MG63 (cell line): ENCODE measurements at regions not wholly inside any gene's neighbourhood (a gene's known extent, or its start where the extent isn't known, plus 50 kb on each side); places are given as distances from the start of the nearest gene placed in this dataset.

Source experiments
- DNase-seq: peaks from one replicate; pipeline ENCODE4 v3.0.0-alpha.2; 2020
- H3K27me3 ChIP-seq: fragments of 250-450 bp; sonication (Bioruptor Pico); 2 replicates; pipeline ENCODE4 v1.5.1; 2020; ENCODE audit warnings: mild to moderate bottlenecking, moderate library complexity
- H3K36me3 ChIP-seq: fragments of 250-450 bp; sonication (Bioruptor Pico); 2 replicates; pipeline ENCODE4 v1.5.1; 2020; ENCODE audit warnings: mild to moderate bottlenecking, moderate library complexity
- H3K4me3 ChIP-seq: fragments of 250-450 bp; sonication (Bioruptor Pico); 2 replicates; pipeline ENCODE4 v1.5.1; 2020; ENCODE audit warnings: mild to moderate bottlenecking, moderate library complexity
- H3K9me3 ChIP-seq: fragments of 250-450 bp; sonication (Bioruptor Pico); 2 replicates; pipeline ENCODE4 v1.5.1; 2020; ENCODE audit warnings: mild to moderate bottlenecking, moderate library complexity

GRCh38 chr12:111085096-111085495, 164.7 kb upstream of the MYL2 start:
- H3K27me3 ChIP-seq: peaks cover 17% of the 10 kb centered on the region
- no peaks in the 10 kb centered on the region for H3K36me3 ChIP-seq
- no peak overlapping the region for H3K4me3 ChIP-seq
- no peaks in the 10 kb centered on the region for H3K9me3 ChIP-seq
- DNase-seq: no peak

DNA sequence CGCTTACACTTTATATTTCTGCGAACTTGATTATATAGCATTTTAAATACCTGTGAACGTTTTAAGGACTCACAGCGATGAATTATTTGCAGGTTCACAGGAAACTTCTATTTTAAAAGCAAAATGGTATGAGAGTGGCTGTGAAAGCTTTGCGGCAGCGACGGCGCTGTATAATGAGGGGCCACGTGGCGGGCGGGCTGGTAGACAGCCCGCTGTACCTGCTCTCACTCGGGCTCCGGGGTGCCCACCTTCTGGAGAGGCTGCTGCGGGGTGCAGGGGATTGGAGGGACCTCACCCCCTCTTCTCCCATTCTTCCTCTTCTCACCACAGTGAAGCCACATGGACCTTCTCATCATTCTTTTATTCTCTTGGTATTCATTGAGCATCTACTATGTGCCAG, 164.2 kb upstream of the MYL2 start:
- no peak for DNase-seq
- Histone ChIP-seq H3K9me3 (no peaks in the 10 kb centered on the region), H3K4me3 (no peak overlapping the region), H3K27me3 (peaks cover 17% of the 10 kb centered on the region), H3K36me3 (no peaks in the 10 kb centered on the region)

GRCh38 chr12:111084158-111084557, 163.8 kb upstream of the MYL2 start:
- no peak for DNase-seq
- H3K4me3 ChIP-seq: no peak overlapping the region
- no peaks in the 10 kb centered on the region for H3K9me3 ChIP-seq
- H3K27me3 ChIP-seq: peaks cover 17% of the 10 kb centered on the region
- no peaks in the 10 kb centered on the region for H3K36me3 ChIP-seq

- Histone ChIP-seq H3K9me3 (no peaks in the 10 kb centered on the region), H3K36me3 (no peaks in the 10 kb centered on the region), H3K4me3 (no peak overlapping the region), H3K27me3 (peaks cover 17% of the 10 kb centered on the region)
- no peak for DNase-seq
Measured at GRCh38 chr12:111081600-111081999, 161.2 kb upstream of the MYL2 start.

DNA sequence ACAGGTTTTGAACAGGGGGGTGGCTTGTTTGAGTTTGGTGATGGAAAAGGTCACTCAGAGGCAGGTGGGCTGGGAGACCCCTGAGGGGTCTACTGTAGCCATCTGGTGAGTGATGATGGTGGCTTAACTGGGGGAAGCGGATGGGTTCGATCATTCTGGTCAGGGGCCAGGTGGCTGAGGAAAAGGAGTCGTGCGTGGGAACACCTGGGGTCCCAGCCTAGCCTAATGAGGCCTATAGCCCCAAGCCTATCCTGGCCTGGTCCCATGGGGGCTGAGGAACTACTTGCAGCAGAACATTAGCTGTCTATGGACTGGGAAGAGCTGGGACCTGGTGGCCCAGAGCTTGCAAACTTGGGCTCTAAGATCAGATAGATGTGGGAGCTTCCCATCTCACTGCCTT, 158.4 kb upstream of the MYL2 start:
- Histone ChIP-seq H3K27me3 (peaks cover 8% of the 10 kb centered on the region), H3K36me3 (no peaks in the 10 kb centered on the region), H3K4me3 (no peak overlapping the region), H3K9me3 (no peaks in the 10 kb centered on the region)
- DNase-seq: no peak

GRCh38 chr12:111076611-111077451, 156.5 kb upstream of the MYL2 start:
- no peaks in the 10 kb centered on the region for H3K27me3 ChIP-seq

DNA sequence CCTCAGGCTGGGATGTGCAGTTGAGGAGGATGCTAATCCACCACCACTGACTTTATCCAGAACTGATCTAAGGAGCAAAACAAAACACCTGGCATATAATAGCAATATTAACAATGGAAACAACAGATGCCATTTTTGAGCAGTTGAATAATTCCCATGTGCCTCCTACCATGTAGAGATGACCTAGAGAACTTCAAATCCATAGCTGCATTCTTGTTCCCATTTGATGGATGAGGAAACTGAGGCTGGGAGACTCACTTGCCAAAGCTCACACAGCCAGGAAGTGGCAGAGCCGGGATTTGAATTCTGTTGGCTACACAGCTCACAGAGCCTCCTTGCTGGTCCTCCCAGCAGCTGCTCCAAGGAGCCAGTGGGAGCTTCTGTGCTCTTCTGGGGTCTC, 155.8 kb upstream of the MYL2 start:
- Histone ChIP-seq H3K36me3 (no peaks in the 10 kb centered on the region), H3K9me3 (no peaks in the 10 kb centered on the region), H3K4me3 (no peak overlapping the region), H3K27me3 (no peaks in the 10 kb centered on the region)
- DNase-seq: no peak

More at GRCh38 chr12:111076611-111077451, 156.5 kb upstream of the MYL2 start:
- DNase-seq: no peak
- Histone ChIP-seq H3K36me3 (no peaks in the 10 kb centered on the region), H3K9me3 (no peaks in the 10 kb centered on the region), H3K4me3 (no peak overlapping the region)

- Histone ChIP-seq H3K36me3 (no peaks in the 10 kb centered on the region), H3K4me3 (no peak overlapping the region), H3K27me3 (no peaks in the 10 kb centered on the region), H3K9me3 (no peaks in the 10 kb centered on the region)
- no peak for DNase-seq
Measured at GRCh38 chr12:111074965-111075364, 154.6 kb upstream of the MYL2 start.

- no peaks in the 10 kb centered on the region for H3K27me3 ChIP-seq
- DNase-seq: no peak
- H3K9me3 ChIP-seq: no peaks in the 10 kb centered on the region
Measured at GRCh38 chr12:111074559-111074958, 154.2 kb upstream of the MYL2 start.

DNA sequence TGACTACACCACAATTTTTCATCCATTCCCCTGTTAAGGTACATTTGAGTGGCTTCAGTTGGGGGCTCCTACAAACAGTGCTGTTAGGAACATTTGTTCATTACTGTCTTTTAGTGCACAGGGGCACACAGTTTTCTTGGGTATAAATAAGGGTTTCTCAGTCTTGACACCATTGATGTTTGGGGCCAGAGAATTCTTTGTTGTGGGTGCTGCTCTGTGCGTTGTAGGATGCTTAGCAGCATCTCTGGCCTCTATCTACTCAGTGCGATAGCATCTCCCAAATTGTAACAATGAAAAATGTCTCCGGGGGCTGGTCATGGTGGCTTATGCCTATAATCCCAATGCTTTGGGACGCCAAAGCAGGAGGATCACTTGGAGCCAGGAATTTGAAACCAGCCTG, 153.0 kb upstream of the MYL2 start:
- no peak for DNase-seq
- Histone ChIP-seq H3K36me3 (no peaks in the 10 kb centered on the region), H3K27me3 (no peaks in the 10 kb centered on the region), H3K4me3 (no peak overlapping the region), H3K9me3 (no peaks in the 10 kb centered on the region)

More at GRCh38 chr12:111074559-111074958, 154.2 kb upstream of the MYL2 start:
- Histone ChIP-seq H3K36me3 (no peaks in the 10 kb centered on the region), H3K4me3 (no peak overlapping the region)

GRCh38 chr12:111072299-111072698, 151.9 kb upstream of the MYL2 start:
- no peaks in the 10 kb centered on the region for H3K9me3 ChIP-seq
- no peaks in the 10 kb centered on the region for H3K27me3 ChIP-seq
- no peaks in the 10 kb centered on the region for H3K36me3 ChIP-seq
- no peak overlapping the region for H3K4me3 ChIP-seq
- DNase-seq: no peak

DNA sequence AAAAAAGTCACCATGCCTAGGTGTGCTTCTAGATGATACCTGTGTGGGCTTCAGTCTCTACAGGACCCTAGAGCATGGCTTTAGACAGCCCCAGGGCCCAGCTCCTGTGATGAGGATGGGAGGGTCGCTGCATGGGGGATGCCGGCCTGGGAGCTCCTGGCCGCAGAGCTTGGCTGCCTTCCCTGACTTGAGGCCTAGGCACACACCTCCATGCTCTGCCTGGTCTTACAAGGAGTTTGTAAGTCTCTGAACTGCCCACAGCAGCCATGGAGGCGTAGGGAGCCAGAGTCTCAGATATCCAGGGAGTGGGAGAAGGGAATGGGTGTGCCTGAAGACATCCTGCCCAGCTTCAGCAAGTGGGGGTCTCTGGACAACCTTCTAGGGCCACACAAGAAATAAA, 149.5 kb upstream of the MYL2 start:
- no peak for DNase-seq
- Histone ChIP-seq H3K4me3 (no peak overlapping the region), H3K36me3 (no peaks in the 10 kb centered on the region), H3K27me3 (no peaks in the 10 kb centered on the region), H3K9me3 (no peaks in the 10 kb centered on the region)

- no peaks in the 10 kb centered on the region for H3K9me3 ChIP-seq
- H3K4me3 ChIP-seq: no peak overlapping the region
Measured at GRCh38 chr12:111068290-111068689, 147.9 kb upstream of the MYL2 start.

DNA sequence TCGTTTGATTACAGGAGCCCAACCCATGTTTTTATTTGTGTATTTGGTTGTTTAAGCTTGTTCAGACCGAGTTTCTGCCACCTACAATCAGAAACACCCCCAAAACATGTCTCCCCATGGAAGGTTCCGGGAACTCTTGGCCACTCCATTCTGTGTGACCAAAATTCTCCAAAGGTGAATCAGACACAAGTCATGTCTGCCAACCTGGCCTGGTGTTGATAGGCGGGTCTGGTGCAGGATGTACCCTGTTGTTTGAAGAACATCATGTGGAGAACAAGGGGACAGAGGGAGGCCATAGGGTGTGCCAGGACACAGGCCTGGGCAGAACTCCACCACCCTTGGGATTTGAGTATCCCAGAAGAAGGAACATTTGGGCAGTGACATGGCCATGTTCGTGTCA, 147.1 kb upstream of the MYL2 start:
- no peaks in the 10 kb centered on the region for H3K9me3 ChIP-seq
- no peaks in the 10 kb centered on the region for H3K36me3 ChIP-seq
- H3K27me3 ChIP-seq: no peaks in the 10 kb centered on the region
- no peak overlapping the region for H3K4me3 ChIP-seq
- DNase-seq: no peak

More at GRCh38 chr12:111068290-111068689, 147.9 kb upstream of the MYL2 start:
- H3K27me3 ChIP-seq: no peaks in the 10 kb centered on the region
- H3K36me3 ChIP-seq: no peaks in the 10 kb centered on the region
- no peak for DNase-seq

GRCh38 chr12:111066744-111067437, 146.5 kb upstream of the MYL2 start:
- Histone ChIP-seq H3K27me3 (no peaks in the 10 kb centered on the region), H3K4me3 (no peak overlapping the region), H3K9me3 (no peaks in the 10 kb centered on the region), H3K36me3 (no peaks in the 10 kb centered on the region)
- DNase-seq: no peak

DNA sequence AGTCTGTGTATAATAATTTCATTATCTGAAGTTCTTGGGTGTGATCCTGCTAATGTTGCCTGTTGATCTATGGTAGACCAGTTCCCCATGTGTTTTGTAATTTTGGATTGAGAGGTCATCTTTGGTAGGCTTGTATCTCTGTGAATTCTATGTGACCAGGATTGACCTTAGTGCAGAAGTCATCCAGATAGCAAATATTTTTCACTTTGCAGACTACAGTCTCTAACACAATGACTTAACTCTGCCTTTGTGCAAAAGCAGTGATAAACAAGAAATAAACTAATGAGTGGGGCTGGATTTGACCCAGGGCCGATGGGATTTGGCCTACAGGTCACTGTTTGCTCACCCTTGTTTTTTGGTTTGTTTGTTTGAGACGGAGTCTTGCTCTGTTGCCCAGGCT, 144.6 kb upstream of the MYL2 start:
- Histone ChIP-seq H3K9me3 (no peaks in the 10 kb centered on the region), H3K36me3 (no peaks in the 10 kb centered on the region), H3K4me3 (no peak overlapping the region), H3K27me3 (no peaks in the 10 kb centered on the region)
- DNase-seq: no peak

DNA sequence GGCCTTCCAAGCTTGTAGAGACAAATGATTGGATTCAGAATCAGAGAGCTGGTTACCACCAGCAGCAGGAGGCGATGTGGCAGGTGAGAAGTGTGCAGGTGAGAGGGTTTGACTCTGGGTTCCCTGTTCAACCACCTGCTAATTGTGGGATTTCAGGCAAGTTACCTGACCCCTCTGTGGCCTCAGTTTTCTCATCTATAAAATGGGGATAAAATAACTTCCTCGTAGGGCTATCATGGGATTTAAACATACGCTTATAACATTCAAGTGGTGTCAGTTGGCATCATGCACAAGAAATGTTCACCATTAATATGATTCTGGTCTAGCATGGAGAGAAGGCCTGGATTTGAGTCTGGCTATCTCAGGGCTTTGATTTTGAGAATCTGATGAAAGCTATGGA, 143.8 kb upstream of the MYL2 start:
- no peak for DNase-seq
- Histone ChIP-seq H3K9me3 (no peaks in the 10 kb centered on the region), H3K27me3 (no peaks in the 10 kb centered on the region), H3K36me3 (no peaks in the 10 kb centered on the region), H3K4me3 (no peak overlapping the region)
